Upper lobe of left lung (tissue), 6 donors: ENCODE measurements at regions not wholly inside any gene's neighbourhood (a gene's known extent, or its start where the extent isn't known, plus 50 kb on each side); places are given as distances from the start of the nearest gene placed in this dataset.

ENCODE experiments used
- ATAC-seq, 2 donors: fragments of 200-7000 bp; cut with Tn5 transposase; one replicate each; pipeline ENCODE4 v1.9.1; 2022; ENCODE audit warnings: mild to moderate bottlenecking in 2 of 2, moderate library complexity in 2 of 2; ENCODE audit not compliant: low FRiP score in 2 of 2
- DNase-seq, 2 donors: peaks; one replicate each; pipeline ENCODE4 v3.0.0-alpha.2; 2019 to 2020
- H3K27ac ChIP-seq, 4 donors: fragments of 200-600 bp; sonication (generic); one replicate each; pipeline ENCODE4 v1.5.1; 2016 to 2019
- H3K27me3 ChIP-seq, 4 donors: fragments of 200-600 bp; sonication (generic); one replicate each; pipeline ENCODE4 v1.5.1; 2017 to 2019
- H3K36me3 ChIP-seq, 4 donors: fragments of 200-600 bp; sonication (generic); one replicate each; pipeline ENCODE4 v1.5.1; 2016 to 2019
- H3K4me1 ChIP-seq, 4 donors: fragments of 200-600 bp; sonication (generic); one replicate each; pipeline ENCODE4 v1.5.1; 2018 to 2019
- H3K4me3 ChIP-seq, 4 donors: fragments of 200-600 bp; sonication (generic); one replicate each; pipeline ENCODE4 v1.5.1; 2017 to 2019; ENCODE audit warnings: mild to moderate bottlenecking in 2 of 4, moderate library complexity in 1 of 4
- H3K9me3 ChIP-seq, 4 donors: fragments of 200-600 bp; sonication (generic); one replicate each; pipeline ENCODE4 v1.5.1; 2018 to 2019
- EP300 ChIP-seq, 4 donors: sonication (generic); formaldehyde crosslinking; IDR thresholded peaks; one replicate each; pipeline ENCODE4 v1.5.1; 2017; ENCODE audit warnings: antibody characterized with exemption in 4 of 4, control low read depth in 2 of 4
- POLR2A ChIP-seq, 4 donors: fragments of 450-650 bp; IDR thresholded peaks; one replicate each; pipeline ENCODE4 v1.5.1; 2016 to 2017; ENCODE audit warnings: antibody characterized with exemption in 4 of 4, mild to moderate bottlenecking in 2 of 4
- POLR2AphosphoS5 ChIP-seq, 2 donors: sonication (generic); formaldehyde crosslinking; IDR thresholded peaks; one replicate each; pipeline ENCODE4 v1.5.1; 2017; ENCODE audit warnings: antibody characterized with exemption in 2 of 2
- WGBS, 2 donors: methylation state at CpG; one replicate each; pipeline ENCODE4 v1.1.5; 2017 to 2018; 5-methylcytosine and 5-hydroxymethylcytosine counted together
- TF ChIP-seq, protein P1 (sequence below), 6 experiments: fragments of 450-650 bp in 4 of 6; fragments of 200-600 bp in 2 of 6; sonication (generic) in 2 of 6; IDR thresholded peaks; one replicate each; pipeline ENCODE4 v1.5.1; 2016 to 2019; ENCODE audit warnings: antibody characterized with exemption in 6 of 6
- donor health status: DM: no; HTN: no; CAD: no; lungs with moderate emphysema.
- donor health status: DM: no; HTN: yes; CAD: no; lungs with severe emphysema.

GRCh38 chr22:47582067-47582466, 819.6 kb downstream of the TBC1D22A start:
- ATAC-seq (no peak), DNase-seq (no peak)
- Histone ChIP-seq H3K9me3 (peaks cover 0 to 12% (median 6%) of the 10 kb centered on the region in 4 donors), H3K36me3 (no peaks in the 10 kb centered on the region), H3K4me3 (no peak overlapping the region), H3K4me1 (no peaks in the 10 kb centered on the region), H3K27me3 (no peaks in the 10 kb centered on the region), H3K27ac (no peak overlapping the region)
- TF ChIP-seq POLR2A (IDR thresholded peaks at IDR 0.05) (no peak), POLR2AphosphoS5 (IDR thresholded peaks at IDR 0.05) (no peak)
- TF ChIP-seq, protein P1, sequence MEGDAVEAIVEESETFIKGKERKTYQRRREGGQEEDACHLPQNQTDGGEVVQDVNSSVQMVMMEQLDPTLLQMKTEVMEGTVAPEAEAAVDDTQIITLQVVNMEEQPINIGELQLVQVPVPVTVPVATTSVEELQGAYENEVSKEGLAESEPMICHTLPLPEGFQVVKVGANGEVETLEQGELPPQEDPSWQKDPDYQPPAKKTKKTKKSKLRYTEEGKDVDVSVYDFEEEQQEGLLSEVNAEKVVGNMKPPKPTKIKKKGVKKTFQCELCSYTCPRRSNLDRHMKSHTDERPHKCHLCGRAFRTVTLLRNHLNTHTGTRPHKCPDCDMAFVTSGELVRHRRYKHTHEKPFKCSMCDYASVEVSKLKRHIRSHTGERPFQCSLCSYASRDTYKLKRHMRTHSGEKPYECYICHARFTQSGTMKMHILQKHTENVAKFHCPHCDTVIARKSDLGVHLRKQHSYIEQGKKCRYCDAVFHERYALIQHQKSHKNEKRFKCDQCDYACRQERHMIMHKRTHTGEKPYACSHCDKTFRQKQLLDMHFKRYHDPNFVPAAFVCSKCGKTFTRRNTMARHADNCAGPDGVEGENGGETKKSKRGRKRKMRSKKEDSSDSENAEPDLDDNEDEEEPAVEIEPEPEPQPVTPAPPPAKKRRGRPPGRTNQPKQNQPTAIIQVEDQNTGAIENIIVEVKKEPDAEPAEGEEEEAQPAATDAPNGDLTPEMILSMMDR (IDR thresholded peaks at IDR 0.05), result no peak
- WGBS, 2 donors, result 55 to 66% methylated on average over 1 of the region's 1 CpG

- DNase-seq, result no peak
- TF ChIP-seq EP300 (IDR thresholded peaks at IDR 0.05) (no peak), POLR2A (IDR thresholded peaks at IDR 0.05) (no peak), POLR2AphosphoS5 (IDR thresholded peaks at IDR 0.05) (no peak)
- TF ChIP-seq, protein P1 (IDR thresholded peaks at IDR 0.05), result no peak
Observed at GRCh38 chr22:47580121-47580520, 817.7 kb downstream of the TBC1D22A start.

GRCh38 chr22:47576908-47577307, 814.5 kb downstream of the TBC1D22A start:
- 75 to 90% methylated on average over 3 of the region's 3 CpGs for WGBS, 2 donors
- H3K9me3 ChIP-seq, result no peaks in the 10 kb centered on the region
- TF ChIP-seq, protein P1 (IDR thresholded peaks at IDR 0.05), result no peak
- ATAC-seq (no peak), DNase-seq (no peak)
- H3K4me1 ChIP-seq, result no peaks in the 10 kb centered on the region
- no peak overlapping the region for H3K4me3 ChIP-seq
- no peaks in the 10 kb centered on the region for H3K27me3 ChIP-seq
- no peak overlapping the region for H3K27ac ChIP-seq
- H3K36me3 ChIP-seq, result no peaks in the 10 kb centered on the region

More at GRCh38 chr22:47580121-47580520, 817.7 kb downstream of the TBC1D22A start:
- Histone ChIP-seq H3K36me3 (no peaks in the 10 kb centered on the region), H3K4me1 (no peaks in the 10 kb centered on the region), H3K27ac (no peak overlapping the region), H3K9me3 (peaks cover 0 to 12% (median 6%) of the 10 kb centered on the region in 4 donors), H3K27me3 (no peaks in the 10 kb centered on the region), H3K4me3 (no peak overlapping the region)
- ATAC-seq, result no peak

DNA sequence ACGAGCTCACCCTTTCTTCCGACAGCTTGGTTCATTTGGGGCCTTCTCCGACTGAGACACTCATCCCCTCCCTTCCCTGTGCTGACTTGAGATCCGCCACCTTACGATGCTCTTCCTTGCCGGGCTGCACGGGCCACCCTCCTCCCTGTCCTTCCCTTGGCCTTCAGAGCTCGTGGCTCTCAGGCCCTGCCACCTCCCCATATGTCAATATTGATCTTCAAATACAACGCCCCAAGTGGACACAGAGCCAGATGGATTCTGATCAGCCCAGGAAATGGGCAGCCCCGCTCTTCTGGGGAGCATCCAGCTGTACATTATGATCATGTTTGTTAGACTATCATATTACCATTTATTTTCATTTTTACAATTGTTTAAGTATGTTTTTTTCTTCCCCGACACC, 812.8 kb downstream of the TBC1D22A start:
- no peaks in the 10 kb centered on the region for H3K27me3 ChIP-seq
- no peaks in the 10 kb centered on the region for H3K9me3 ChIP-seq
- H3K36me3 ChIP-seq, result no peaks in the 10 kb centered on the region
- ATAC-seq, result no peak
- DNase-seq, result no peak
- TF ChIP-seq POLR2A (IDR thresholded peaks at IDR 0.05), result no peak
- TF ChIP-seq, protein P1 (IDR thresholded peaks at IDR 0.05), result no peak
- TF ChIP-seq EP300 (IDR thresholded peaks at IDR 0.05), result no peak
- no peak for TF ChIP-seq POLR2AphosphoS5 (IDR thresholded peaks at IDR 0.05)
- no peak overlapping the region for H3K4me3 ChIP-seq
- H3K4me1 ChIP-seq, result no peaks in the 10 kb centered on the region
- H3K27ac ChIP-seq, result no peak overlapping the region
- 70 to 77% methylated on average over 11 of the region's 11 CpGs for WGBS, 2 donors

DNA sequence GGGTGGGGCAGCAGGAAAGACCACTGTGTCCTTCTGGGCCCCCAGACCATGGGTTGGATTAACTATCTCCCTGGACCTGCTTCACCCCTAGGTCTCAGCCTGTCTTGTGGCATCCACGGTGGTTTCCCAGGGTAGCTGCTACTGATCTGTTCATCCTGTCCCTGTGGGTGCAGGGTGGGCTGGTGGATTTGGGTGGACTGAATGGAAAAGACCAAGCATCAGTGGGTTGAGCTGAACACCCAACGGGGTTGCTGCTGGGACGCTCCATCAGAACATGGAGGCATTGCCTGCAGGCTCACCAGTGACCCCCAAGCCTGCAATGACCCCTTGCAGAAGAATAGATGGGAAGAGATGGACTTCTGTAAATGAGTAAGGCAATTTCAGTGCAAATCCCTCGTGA, 812.1 kb downstream of the TBC1D22A start:
- TF ChIP-seq POLR2AphosphoS5 (IDR thresholded peaks at IDR 0.05) (no peak), POLR2A (IDR thresholded peaks at IDR 0.05) (no peak), EP300 (IDR thresholded peaks at IDR 0.05) (no peak)
- TF ChIP-seq, protein P1 (IDR thresholded peaks at IDR 0.05), result no peak
- WGBS, 2 donors, result 86 to 93% methylated on average over 3 to 4 of the region's 4 CpGs
- ATAC-seq (no peak), DNase-seq (no peak)
- Histone ChIP-seq H3K4me1 (no peaks in the 10 kb centered on the region), H3K27ac (no peak overlapping the region), H3K27me3 (no peaks in the 10 kb centered on the region), H3K36me3 (no peaks in the 10 kb centered on the region), H3K9me3 (no peaks in the 10 kb centered on the region), H3K4me3 (no peak overlapping the region)
